Natural killer cell (primary cell): ENCODE measurements at regions not wholly inside any gene's neighbourhood (a gene's known extent, or its start where the extent isn't known, plus 50 kb on each side); places are given as distances from the start of the nearest gene placed in this dataset.

Experiments used
- ATAC-seq, 3 donors: fragments of 150-1000 bp in 2 of 3; fragments of 200-7000 bp in 1 of 3; cut with Tn5 transposase; 1 replicate in 1 of 3; 2 replicates in 2 of 3; pipeline ENCODE4 v1.10.0; 2021; ENCODE audit warnings: mild to moderate bottlenecking in 2 of 3, moderate library complexity in 2 of 3
- DNase-seq, 2 donors: peaks; one replicate each; pipeline versions ENCODE4 v3.0.0 to v3.0.0-alpha.2; 2013 to 2021; ENCODE audit warnings: mixed read lengths in 1 of 2
- H3K27ac ChIP-seq: one replicate; pipeline ENCODE4 v1.5.1; 2013; ENCODE audit warnings: mild to moderate bottlenecking, low read length
- H3K27me3 ChIP-seq: one replicate; pipeline ENCODE4 v1.6.1; 2013; ENCODE audit warnings: low read length; ENCODE audit not compliant: control insufficient read depth, insufficient read depth
- H3K36me3 ChIP-seq: one replicate; pipeline ENCODE4 v1.6.1; 2013; ENCODE audit warnings: low read length; ENCODE audit not compliant: control insufficient read depth, insufficient read depth
- H3K4me1 ChIP-seq: one replicate; pipeline ENCODE4 v1.6.1; 2013; ENCODE audit warnings: low read length; ENCODE audit not compliant: control insufficient read depth, insufficient read depth
- H3K4me3 ChIP-seq: one replicate; pipeline ENCODE4 v1.5.1; 2013; ENCODE audit warnings: low read length
- H3K9me3 ChIP-seq: one replicate; pipeline ENCODE4 v1.6.1; 2013; ENCODE audit warnings: low read length; ENCODE audit not compliant: control insufficient read depth, insufficient read depth
- H3K27ac Mint-ChIP-seq, 2 donors: one replicate each; pipeline ENCODE4 v1.8.0; 2022; ENCODE audit warnings: mild to moderate bottlenecking in 2 of 2, mixed read lengths in 2 of 2, moderate library complexity in 1 of 2
- H3K27me3 Mint-ChIP-seq, 2 donors: one replicate each; pipeline ENCODE4 v1.8.0; 2022; ENCODE audit warnings: low read depth in 2 of 2, mixed read lengths in 2 of 2
- H3K36me3 Mint-ChIP-seq: one replicate; pipeline ENCODE4 v1.8.0; 2022; ENCODE audit warnings: mixed read lengths
- H3K4me1 Mint-ChIP-seq, 2 donors: one replicate each; pipeline ENCODE4 v1.8.0; 2022; ENCODE audit warnings: mixed read lengths in 2 of 2
- H3K4me3 Mint-ChIP-seq: one replicate; pipeline ENCODE4 v1.8.0; 2022; ENCODE audit warnings: mild to moderate bottlenecking, moderate library complexity, mixed read lengths
- H3K9me3 Mint-ChIP-seq, 2 donors: one replicate each; pipeline ENCODE4 v1.8.0; 2022; ENCODE audit warnings: mixed read lengths in 2 of 2
- CTCF ChIP-seq: fragments of 200-600 bp; IDR thresholded peaks from one replicate; pipeline ENCODE4 v1.8.0; 2022; ENCODE audit warnings: antibody characterized with exemption
- WGBS: methylation state at CpG from one replicate; pipeline ENCODE4 v1.1.7; 2013; ENCODE audit warnings: missing lambda C conversion rate; ENCODE audit not compliant: insufficient coverage; 5-methylcytosine and 5-hydroxymethylcytosine counted together
- intact Hi-C: fragments of 100-400 bp; cut with micrococcal nuclease; formaldehyde crosslinking; loops from one replicate; pipeline ENCODE4 v1.14.2; 2022

GRCh38 chr4:58935332-58935731 is 1825.1 kb upstream of the IGFBP7 start:
- no peaks in the 10 kb centered on the region for H3K4me1 Mint-ChIP-seq

GRCh38 chr4:58936436-58936835 is 1826.3 kb upstream of the IGFBP7 start:
- H3K4me3 Mint-ChIP-seq, result no peak overlapping the region
- no peaks in the 10 kb centered on the region for H3K36me3 ChIP-seq
- H3K4me1 Mint-ChIP-seq, result no peaks in the 10 kb centered on the region
- peaks cover under 1% of the 10 kb centered on the region for H3K36me3 Mint-ChIP-seq
- no peaks in the 10 kb centered on the region for H3K9me3 ChIP-seq
- H3K4me3 ChIP-seq, result no peak overlapping the region
- H3K27ac ChIP-seq, result no peak overlapping the region
- H3K27me3 ChIP-seq, result no peaks in the 10 kb centered on the region
- H3K4me1 ChIP-seq, result no peaks in the 10 kb centered on the region
- WGBS, result no CpG with 5 or more reads among the region's 1 CpG
- TF ChIP-seq CTCF, result no peak
- intact Hi-C loops, result no loop called here
- H3K27me3 Mint-ChIP-seq, result no peaks in the 10 kb centered on the region
- no peak overlapping the region for H3K27ac Mint-ChIP-seq
- DNase-seq, result no peak
- peaks cover 16 to 23% of the 10 kb centered on the region in 2 donors for H3K9me3 Mint-ChIP-seq
- no peak for ATAC-seq

More at GRCh38 chr4:58935332-58935731, 1825.1 kb upstream of the IGFBP7 start:
- ATAC-seq (no peak), DNase-seq (no peak)
- no peak overlapping the region for H3K4me3 ChIP-seq
- Mint-ChIP-seq H3K36me3 (no peaks in the 10 kb centered on the region), H3K9me3 (peaks cover 19 to 30% of the 10 kb centered on the region in 2 donors), H3K4me3 (no peak overlapping the region), H3K27me3 (no peaks in the 10 kb centered on the region), H3K27ac (no peak overlapping the region)
- intact Hi-C loops, result no loop called here
- no peaks in the 10 kb centered on the region for H3K4me1 ChIP-seq
- no peak overlapping the region for H3K27ac ChIP-seq
- H3K9me3 ChIP-seq, result no peaks in the 10 kb centered on the region
- 86% methylated on average over 1 of the region's 2 CpGs for WGBS
- H3K27me3 ChIP-seq, result no peaks in the 10 kb centered on the region
- TF ChIP-seq CTCF, result no peak
- H3K36me3 ChIP-seq, result no peaks in the 10 kb centered on the region

GRCh38 chr4:58940167-58940566 is 1830.0 kb upstream of the IGFBP7 start:
- H3K36me3 ChIP-seq, result no peaks in the 10 kb centered on the region
- H3K9me3 ChIP-seq, result no peaks in the 10 kb centered on the region
- H3K4me3 ChIP-seq, result no peak overlapping the region
- peaks cover 11 to 15% of the 10 kb centered on the region in 2 donors for H3K9me3 Mint-ChIP-seq
- H3K27ac ChIP-seq, result no peak overlapping the region
- 65% methylated on average over 2 of the region's 3 CpGs for WGBS
- H3K27me3 Mint-ChIP-seq, result no peaks in the 10 kb centered on the region
- H3K4me3 Mint-ChIP-seq, result no peak overlapping the region
- DNase-seq (no peak), ATAC-seq (no peak)
- no peaks in the 10 kb centered on the region for H3K4me1 Mint-ChIP-seq
- intact Hi-C loops, result no loop called here
- H3K27me3 ChIP-seq, result no peaks in the 10 kb centered on the region
- peaks cover 5% of the 10 kb centered on the region for H3K36me3 Mint-ChIP-seq
- no peaks in the 10 kb centered on the region for H3K4me1 ChIP-seq
- no peak for TF ChIP-seq CTCF
- H3K27ac Mint-ChIP-seq, result no peak overlapping the region

GRCh38 chr4:58941286-58941685 is 1831.1 kb upstream of the IGFBP7 start:
- Mint-ChIP-seq H3K4me3 (no peak overlapping the region), H3K27ac (no peak overlapping the region), H3K4me1 (no peaks in the 10 kb centered on the region), H3K9me3 (peaks cover 13 to 15% of the 10 kb centered on the region in 2 donors), H3K36me3 (peaks cover 5% of the 10 kb centered on the region), H3K27me3 (no peaks in the 10 kb centered on the region)
- DNase-seq (no peak), ATAC-seq (no peak)
- TF ChIP-seq CTCF, result no peak
- H3K4me3 ChIP-seq, result no peak overlapping the region
- no peaks in the 10 kb centered on the region for H3K9me3 ChIP-seq
- no peaks in the 10 kb centered on the region for H3K27me3 ChIP-seq
- WGBS, result 56% methylated on average over 1 of the region's 1 CpG
- H3K4me1 ChIP-seq, result no peaks in the 10 kb centered on the region
- intact Hi-C loops, result no loop called here
- no peaks in the 10 kb centered on the region for H3K36me3 ChIP-seq
- no peak overlapping the region for H3K27ac ChIP-seq
